ENCODE measurements at regions not wholly inside any gene's neighbourhood (a gene's known extent, or its start where the extent isn't known, plus 50 kb on each side); places are given as distances from the start of the nearest gene placed in this dataset.

GRCh38 chr2:53342248-53342647 is 425.4 kb upstream of the CHAC2 start:
- Mint-ChIP-seq H3K36me3 (ENCODE audit: low read depth) (no peaks in the 10 kb centered on the region), H3K4me1 (no peaks in the 10 kb centered on the region), H3K27me3 (ENCODE audit: insufficient read depth) (no peaks in the 10 kb centered on the region), H3K9me3 (no peaks in the 10 kb centered on the region), H3K27ac (no peak overlapping the region), H3K4me3 (no peak overlapping the region)
- Histone ChIP-seq H3K9ac (ENCODE audit: extremely low read depth, low read length, poor library complexity, severe bottlenecking) (no peak overlapping the region), H3K9me3 (ENCODE audit: control insufficient read depth, low read length) (no peaks in the 10 kb centered on the region), H3K27ac (ENCODE audit: low read depth, low read length) (no peak overlapping the region), H3K4me3 (ENCODE audit: low read length) (no peak overlapping the region), H3K36me3 (ENCODE audit: control insufficient read depth, insufficient read depth, low read length) (no peaks in the 10 kb centered on the region), H3K27me3 (ENCODE audit: control insufficient read depth, insufficient read depth, low read length, poor library complexity, severe bottlenecking) (no peaks in the 10 kb centered on the region), H3K4me1 (ENCODE audit: control insufficient read depth, insufficient read depth, low read length) (no peaks in the 10 kb centered on the region)
- TF ChIP-seq CTCF (conservative IDR thresholded peaks at IDR 0.05), result no peak
- DNase-seq, result no peak
- WGBS, 2 experiments (ENCODE audit: insufficient coverage in 1 of 2, insufficient read length in 1 of 2), result 95 to 97% methylated on average over 4 of the region's 4 CpGs

- no peaks in the 10 kb centered on the region for H3K36me3 Mint-ChIP-seq (ENCODE audit: low read depth)
- Histone ChIP-seq H3K4me3 (ENCODE audit: low read length) (no peak overlapping the region), H3K27ac (ENCODE audit: low read depth, low read length) (no peak overlapping the region), H3K9me3 (ENCODE audit: control insufficient read depth, low read length) (no peaks in the 10 kb centered on the region), H3K27me3 (ENCODE audit: control insufficient read depth, insufficient read depth, low read length, poor library complexity, severe bottlenecking) (no peaks in the 10 kb centered on the region), H3K9ac (ENCODE audit: extremely low read depth, low read length, poor library complexity, severe bottlenecking) (no peak overlapping the region), H3K36me3 (ENCODE audit: control insufficient read depth, insufficient read depth, low read length) (no peaks in the 10 kb centered on the region), H3K4me1 (ENCODE audit: control insufficient read depth, insufficient read depth, low read length) (no peaks in the 10 kb centered on the region)
- no peak for DNase-seq
- H3K4me3 Mint-ChIP-seq, result no peak overlapping the region
- H3K4me1 Mint-ChIP-seq, result no peaks in the 10 kb centered on the region
- TF ChIP-seq CTCF (conservative IDR thresholded peaks at IDR 0.05), result no peak
- 88 to 89% methylated on average over 2 to 3 of the region's 4 CpGs for WGBS, 2 experiments (ENCODE audit: insufficient coverage in 1 of 2, insufficient read length in 1 of 2)
- H3K27me3 Mint-ChIP-seq (ENCODE audit: insufficient read depth), result no peaks in the 10 kb centered on the region
- H3K9me3 Mint-ChIP-seq, result no peaks in the 10 kb centered on the region
- no peak overlapping the region for H3K27ac Mint-ChIP-seq
Observed at GRCh38 chr2:53334610-53335009, 433.0 kb upstream of the CHAC2 start.

- H3K9me3 Mint-ChIP-seq, result no peaks in the 10 kb centered on the region
- no peak for TF ChIP-seq CTCF (conservative IDR thresholded peaks at IDR 0.05)
- no peaks in the 10 kb centered on the region for H3K36me3 Mint-ChIP-seq (ENCODE audit: low read depth)
- 92% methylated on average over 1 of the region's 2 CpGs; no CpG with 5 or more reads in 1 of the 2 experiments for WGBS, 2 experiments (ENCODE audit: insufficient coverage in 1 of 2, insufficient read length in 1 of 2)
- Histone ChIP-seq H3K4me1 (ENCODE audit: control insufficient read depth, insufficient read depth, low read length) (no peaks in the 10 kb centered on the region), H3K27ac (ENCODE audit: low read depth, low read length) (no peak overlapping the region), H3K9me3 (ENCODE audit: control insufficient read depth, low read length) (no peaks in the 10 kb centered on the region), H3K27me3 (ENCODE audit: control insufficient read depth, insufficient read depth, low read length, poor library complexity, severe bottlenecking) (no peaks in the 10 kb centered on the region), H3K36me3 (ENCODE audit: control insufficient read depth, insufficient read depth, low read length) (no peaks in the 10 kb centered on the region), H3K9ac (ENCODE audit: extremely low read depth, low read length, poor library complexity, severe bottlenecking) (no peak overlapping the region), H3K4me3 (ENCODE audit: low read length) (no peak overlapping the region)
- DNase-seq, result no peak
- no peak overlapping the region for H3K4me3 Mint-ChIP-seq
- H3K27me3 Mint-ChIP-seq (ENCODE audit: insufficient read depth), result no peaks in the 10 kb centered on the region
- H3K27ac Mint-ChIP-seq, result no peak overlapping the region
- H3K4me1 Mint-ChIP-seq, result no peaks in the 10 kb centered on the region
Observed at GRCh38 chr2:53331667-53332066, 435.9 kb upstream of the CHAC2 start.
